Left colon (tissue), 2 donors: ENCODE measurements at regions not wholly inside any gene's neighbourhood (a gene's known extent, or its start where the extent isn't known, plus 50 kb on each side); places are given as distances from the start of the nearest gene placed in this dataset.
A peak's percentile ranks its signal among the peaks of the same experiment; 100 is the strongest.

Experiments used
- ATAC-seq: fragments of 200-7000 bp; cut with Tn5 transposase; one replicate; pipeline ENCODE4 v1.9.1; 2020; ENCODE audit warnings: mild to moderate bottlenecking, moderate library complexity
- DNase-seq, 2 donors: peaks; one replicate each; pipeline ENCODE4 v3.0.0-alpha.2; 2020
- intact Hi-C, 2 donors: fragments of 100-400 bp; cut with DNase I in 1 of 2; cut with micrococcal nuclease in 1 of 2; formaldehyde crosslinking; loops; one replicate each; pipeline versions ENCODE4 v1.11.2 to v1.14.0; 2022; cut with DNase I, micrococcal nuclease
- donor health status: DM: no; HTN: no; CAD: no.
- donor health status: DM: yes; HTN: yes; CAD: no.

DNA sequence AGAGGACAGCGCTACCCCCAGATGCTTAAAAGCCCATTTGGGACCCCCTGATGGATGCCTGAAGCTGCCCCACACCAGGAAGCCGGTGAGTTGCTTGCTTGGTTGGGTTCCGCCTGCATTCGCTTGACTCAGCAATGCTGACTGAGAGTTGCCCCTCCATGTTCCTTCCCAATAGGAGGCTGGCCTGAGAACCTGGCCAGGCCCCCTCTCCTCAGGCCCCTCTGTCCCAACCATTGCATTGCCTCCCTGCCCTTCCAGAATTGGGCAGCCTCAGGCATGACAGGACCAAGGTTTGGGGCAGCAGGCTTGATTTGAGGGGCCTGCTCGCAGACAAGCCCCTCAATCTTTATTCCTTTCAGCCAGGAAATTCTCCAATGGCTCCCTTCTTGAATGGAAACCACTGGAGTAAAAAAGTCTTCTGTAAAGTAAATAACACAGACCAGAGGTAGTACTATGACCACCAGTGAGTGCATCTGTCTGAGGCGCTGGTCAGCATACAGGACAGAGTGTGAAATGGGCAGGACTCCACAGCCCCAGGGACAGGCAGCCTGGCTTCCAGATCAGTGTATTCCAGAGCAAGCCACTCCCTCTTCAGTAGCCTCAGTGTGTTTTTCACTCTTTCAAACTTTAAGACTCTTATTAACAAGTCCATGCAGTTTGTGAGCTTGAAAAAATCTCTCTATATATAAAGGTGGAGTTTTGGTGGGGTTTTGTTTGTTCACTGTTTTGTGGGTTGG is 104.7 kb downstream of the C1QL2 start:
- no peak for ATAC-seq
- intact Hi-C loops: no loop called here
- no peak for DNase-seq

DNA sequence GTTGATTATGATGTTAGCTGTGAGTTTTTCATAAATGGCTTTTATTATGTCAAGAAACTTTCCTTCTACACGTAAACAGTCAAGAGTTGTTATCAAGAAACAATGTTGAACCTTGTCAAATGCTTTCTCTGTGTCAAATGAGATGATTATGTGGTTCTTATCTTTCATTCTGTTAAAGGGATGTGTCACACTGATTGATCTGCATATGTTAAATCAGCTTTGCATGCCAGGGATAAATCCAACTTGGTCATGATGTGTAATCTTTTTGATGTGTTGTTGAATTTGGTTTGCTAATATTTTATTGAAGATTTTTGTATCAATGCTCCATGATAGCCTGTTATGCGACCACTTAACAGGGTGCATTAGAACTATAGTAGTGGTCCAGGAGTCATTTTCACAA is 107.3 kb downstream of the C1QL2 start:
- no peak for DNase-seq
- intact Hi-C loops: no loop called here

DNA sequence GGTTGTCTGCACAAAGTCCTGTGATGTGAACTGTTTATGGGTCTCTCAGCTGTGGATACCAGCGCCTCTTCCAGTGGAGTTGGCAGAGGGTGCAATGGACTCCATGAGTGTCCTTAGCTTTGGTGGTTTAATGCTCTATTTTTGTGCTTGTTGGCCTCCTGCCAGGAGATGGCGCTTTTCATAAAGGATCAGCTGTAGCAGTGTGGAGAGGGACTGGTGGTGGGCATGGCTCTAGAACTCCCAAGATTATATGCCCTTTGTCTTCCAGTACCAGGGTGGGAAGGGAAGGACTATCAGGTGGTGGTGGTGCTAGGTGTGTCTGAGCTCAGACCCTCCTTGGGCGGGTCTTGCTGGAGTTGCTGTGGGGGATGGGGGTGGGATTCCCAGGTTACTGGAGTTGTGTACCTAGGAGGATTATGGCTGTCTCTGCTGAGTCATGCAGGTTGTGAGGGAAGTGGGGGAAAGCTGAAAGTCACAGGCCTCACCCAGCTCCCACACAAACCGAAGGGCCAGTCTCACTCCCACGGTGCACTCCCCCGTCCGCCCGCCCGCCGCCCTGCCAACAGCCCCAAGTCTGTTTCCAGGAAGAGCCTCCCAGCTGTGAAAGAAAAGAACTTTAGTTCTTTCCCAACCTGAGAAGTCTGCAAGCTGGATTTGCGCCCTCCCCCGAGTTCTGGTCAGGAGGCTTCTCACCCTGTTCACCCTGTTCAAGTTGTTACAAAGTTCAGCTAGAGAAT is 108.1 kb downstream of the MARCO start:
- intact Hi-C loops: no loop called here
- peak in 1 of 2 donors; percentile 13 for DNase-seq

More for the DNA sequence above, 107.3 kb downstream of the C1QL2 start:
- no peak for ATAC-seq

More for the DNA sequence above, 108.1 kb downstream of the MARCO start:
- no peak for ATAC-seq
